ENCODE measurements at regions not wholly inside any gene's neighbourhood (a gene's known extent, or its start where the extent isn't known, plus 50 kb on each side); places are given as distances from the start of the nearest gene placed in this dataset.

DNA sequence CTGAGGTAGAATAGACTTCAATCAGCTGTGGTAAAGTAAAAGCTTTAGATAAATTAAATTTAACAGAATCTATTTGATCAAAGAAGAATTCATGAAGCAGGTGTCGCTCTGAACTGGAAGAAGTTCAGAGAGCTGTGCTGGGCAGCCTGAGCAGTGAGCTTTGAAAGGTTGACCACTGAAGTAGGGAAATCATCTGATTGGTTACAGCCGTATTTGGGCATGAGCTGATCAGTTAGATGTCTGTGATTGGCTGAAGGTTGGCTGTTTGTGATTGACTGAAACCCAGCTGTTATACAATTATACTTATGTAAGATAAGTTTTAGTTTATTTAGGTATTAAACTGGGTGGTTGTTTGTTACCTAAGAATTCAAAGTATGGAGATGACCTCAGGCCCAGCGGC lies 1174.6 kb downstream of the CDH9 start:
- Histone ChIP-seq H3K36me3 (ENCODE audit: control insufficient read depth, insufficient read depth, low read length) (no peaks in the 10 kb centered on the region), H3K4me3 (ENCODE audit: low read depth, low read length) (no peak overlapping the region), H3K27me3 (ENCODE audit: control insufficient read depth, insufficient read depth, low read length) (no peaks in the 10 kb centered on the region)
- TF ChIP-seq, protein P1, sequence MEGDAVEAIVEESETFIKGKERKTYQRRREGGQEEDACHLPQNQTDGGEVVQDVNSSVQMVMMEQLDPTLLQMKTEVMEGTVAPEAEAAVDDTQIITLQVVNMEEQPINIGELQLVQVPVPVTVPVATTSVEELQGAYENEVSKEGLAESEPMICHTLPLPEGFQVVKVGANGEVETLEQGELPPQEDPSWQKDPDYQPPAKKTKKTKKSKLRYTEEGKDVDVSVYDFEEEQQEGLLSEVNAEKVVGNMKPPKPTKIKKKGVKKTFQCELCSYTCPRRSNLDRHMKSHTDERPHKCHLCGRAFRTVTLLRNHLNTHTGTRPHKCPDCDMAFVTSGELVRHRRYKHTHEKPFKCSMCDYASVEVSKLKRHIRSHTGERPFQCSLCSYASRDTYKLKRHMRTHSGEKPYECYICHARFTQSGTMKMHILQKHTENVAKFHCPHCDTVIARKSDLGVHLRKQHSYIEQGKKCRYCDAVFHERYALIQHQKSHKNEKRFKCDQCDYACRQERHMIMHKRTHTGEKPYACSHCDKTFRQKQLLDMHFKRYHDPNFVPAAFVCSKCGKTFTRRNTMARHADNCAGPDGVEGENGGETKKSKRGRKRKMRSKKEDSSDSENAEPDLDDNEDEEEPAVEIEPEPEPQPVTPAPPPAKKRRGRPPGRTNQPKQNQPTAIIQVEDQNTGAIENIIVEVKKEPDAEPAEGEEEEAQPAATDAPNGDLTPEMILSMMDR (IDR thresholded peaks at IDR 0.05; ENCODE audit: insufficient read depth, low read depth, low read length) = no peak
- CTCF ChIA-PET = no interaction called here
- POLR2A ChIA-PET = no interaction called here
- no peak for DNase-seq (ENCODE audit: low read depth)

DNA sequence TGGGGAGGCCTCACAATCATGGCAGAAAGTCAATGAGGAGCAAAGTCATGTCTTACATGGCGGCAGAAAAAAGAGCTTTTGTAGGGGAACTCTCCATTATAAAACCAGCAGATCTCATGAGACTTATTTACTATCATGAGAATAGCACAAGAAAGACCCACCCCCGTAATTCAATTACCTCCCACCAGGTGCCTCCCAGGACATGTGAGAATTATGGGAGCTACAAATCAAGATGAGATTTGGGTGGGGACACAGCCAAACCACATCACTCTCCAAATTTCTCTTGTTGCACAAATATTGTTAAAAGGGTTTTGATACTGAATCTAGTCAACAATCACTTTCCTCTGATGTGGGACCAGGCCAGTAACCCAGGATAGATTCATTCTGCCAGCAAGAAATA lies 1176.1 kb downstream of the CDH9 start:
- CTCF ChIA-PET = no interaction called here
- no peaks in the 10 kb centered on the region for H3K36me3 ChIP-seq (ENCODE audit: control insufficient read depth, insufficient read depth, low read length)
- TF ChIP-seq, protein P1 (IDR thresholded peaks at IDR 0.05; ENCODE audit: insufficient read depth, low read depth, low read length) = no peak

DNA sequence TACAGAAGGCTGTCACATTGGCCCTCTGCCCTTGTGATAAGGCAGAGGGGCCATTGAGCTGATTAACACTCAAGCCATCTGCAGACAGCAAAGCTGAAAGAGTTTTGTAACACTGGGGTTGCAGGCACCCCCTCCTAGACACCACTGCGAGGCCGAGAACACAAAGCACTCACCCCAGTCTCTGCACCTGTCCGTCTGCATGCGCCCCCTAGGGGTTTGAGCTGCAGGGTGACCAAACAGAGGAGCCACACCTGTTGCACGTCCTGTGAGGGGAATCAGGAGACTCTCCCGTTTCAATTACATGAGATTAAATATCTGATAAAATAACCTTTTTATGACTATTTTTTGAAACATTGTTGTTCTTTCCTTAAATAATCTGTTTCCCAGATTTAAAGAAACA lies 1180.4 kb downstream of the CDH9 start:
- ChIA-PET POLR2A (no interaction called here), CTCF (no interaction called here)
- no peak for DNase-seq (ENCODE audit: low read depth)
- Histone ChIP-seq H3K36me3 (ENCODE audit: control insufficient read depth, insufficient read depth, low read length) (no peaks in the 10 kb centered on the region), H3K27me3 (ENCODE audit: control insufficient read depth, insufficient read depth, low read length) (no peaks in the 10 kb centered on the region), H3K4me3 (ENCODE audit: low read depth, low read length) (no peak overlapping the region)
- TF ChIP-seq, protein P1 (IDR thresholded peaks at IDR 0.05; ENCODE audit: insufficient read depth, low read depth, low read length) = no peak

More for the DNA sequence above, 1176.1 kb downstream of the CDH9 start:
- Histone ChIP-seq H3K4me3 (ENCODE audit: low read depth, low read length) (no peak overlapping the region), H3K27me3 (ENCODE audit: control insufficient read depth, insufficient read depth, low read length) (no peaks in the 10 kb centered on the region)
- no peak for DNase-seq (ENCODE audit: low read depth)
- POLR2A ChIA-PET = no interaction called here

DNA sequence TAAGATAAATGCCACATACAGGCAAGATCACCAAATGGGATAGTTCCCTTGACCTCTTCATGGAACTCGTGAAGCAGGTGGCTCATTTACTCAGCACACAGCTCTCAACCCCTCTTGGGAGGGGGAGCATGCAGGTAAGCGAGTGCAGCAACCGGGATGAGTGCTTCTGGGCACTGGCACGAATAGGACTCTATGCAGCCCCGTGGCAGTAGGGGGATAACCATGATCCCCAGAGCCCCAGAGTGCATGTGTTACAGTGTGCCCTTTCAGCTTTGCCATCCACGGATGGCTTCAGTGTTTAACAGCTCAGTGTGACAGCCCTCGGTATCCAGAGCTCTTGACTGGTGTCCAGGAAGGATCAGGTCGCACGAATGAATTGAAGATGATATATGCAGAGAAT lies 1187.1 kb downstream of the CDH9 start:
- Histone ChIP-seq H3K4me3 (ENCODE audit: low read depth, low read length) (no peak overlapping the region), H3K27me3 (ENCODE audit: control insufficient read depth, insufficient read depth, low read length) (no peaks in the 10 kb centered on the region), H3K36me3 (ENCODE audit: control insufficient read depth, insufficient read depth, low read length) (no peaks in the 10 kb centered on the region)
- TF ChIP-seq, protein P1 (IDR thresholded peaks at IDR 0.05; ENCODE audit: insufficient read depth, low read depth, low read length) = no peak
- DNase-seq (ENCODE audit: low read depth) = no peak
- ChIA-PET CTCF (interaction anchor here (0.7 kb wide), 1 partner anchor 16 kb away, joined by 3 read pairs; no protein-coding TSS in a partner anchor), POLR2A (no interaction called here)

DNA sequence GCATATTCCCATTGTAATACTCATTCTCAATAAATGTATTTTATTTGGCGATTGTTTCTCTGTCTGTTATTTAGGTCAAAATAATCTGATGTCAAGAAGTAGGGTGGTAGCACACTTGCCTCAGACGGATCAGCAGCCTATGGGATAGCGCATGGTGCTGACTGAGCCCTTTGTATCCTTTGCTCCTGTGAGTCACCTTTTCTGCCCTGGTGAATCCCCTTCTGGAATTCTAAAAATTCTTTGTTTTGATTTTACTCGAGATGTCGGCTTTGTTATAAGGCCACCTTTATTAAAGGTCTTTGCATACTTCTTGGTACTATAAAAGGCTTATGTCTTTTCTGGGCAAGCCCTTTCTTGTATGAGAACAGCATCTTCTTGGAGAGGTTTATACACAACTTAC lies 1187.8 kb downstream of the CDH9 start:
- ChIA-PET POLR2A (no interaction called here), CTCF (no interaction called here)
- TF ChIP-seq, protein P1 (IDR thresholded peaks at IDR 0.05; ENCODE audit: insufficient read depth, low read depth, low read length) = no peak
- Histone ChIP-seq H3K4me3 (ENCODE audit: low read depth, low read length) (no peak overlapping the region), H3K36me3 (ENCODE audit: control insufficient read depth, insufficient read depth, low read length) (no peaks in the 10 kb centered on the region), H3K27me3 (ENCODE audit: control insufficient read depth, insufficient read depth, low read length) (no peaks in the 10 kb centered on the region)
- DNase-seq (ENCODE audit: low read depth) = no peak
